Ascending aorta (tissue), 2 donors: ENCODE measurements at regions not wholly inside any gene's neighbourhood (a gene's known extent, or its start where the extent isn't known, plus 50 kb on each side); places are given as distances from the start of the nearest gene placed in this dataset.

Experiments
- DNase-seq, 2 donors: peaks; one replicate each; pipeline ENCODE4 v3.0.0-alpha.2; 2019; ENCODE audit warnings: low spot score in 2 of 2
- H3K27ac ChIP-seq, 2 donors: fragments of 200-600 bp; sonication (generic); one replicate each; pipeline ENCODE4 v1.5.1; 2016 to 2017; ENCODE audit warnings: mild to moderate bottlenecking in 1 of 2
- H3K27me3 ChIP-seq: fragments of 200-600 bp; sonication (generic); one replicate; pipeline ENCODE4 v1.5.1; 2017
- H3K36me3 ChIP-seq, 2 donors: fragments of 200-600 bp; sonication (generic); one replicate each; pipeline ENCODE4 v1.5.1; 2016
- H3K4me1 ChIP-seq, 2 donors: fragments of 200-600 bp; sonication (generic); one replicate each; pipeline ENCODE4 v1.5.1; 2016 to 2017; ENCODE audit warnings: mild to moderate bottlenecking in 1 of 2
- H3K4me3 ChIP-seq, 2 donors: fragments of 200-600 bp; sonication (generic); one replicate each; pipeline ENCODE4 v1.5.1; 2016 to 2017; ENCODE audit warnings: mild to moderate bottlenecking in 1 of 2
- H3K9me3 ChIP-seq, 2 donors: fragments of 200-600 bp; sonication (generic); one replicate each; pipeline ENCODE4 v1.5.1; 2016
- CTCF ChIP-seq, 3 experiments: fragments of 200-600 bp in 2 of 3; fragments of 450-650 bp in 1 of 3; sonication (generic) in 2 of 3; IDR thresholded peaks; one replicate each; pipeline ENCODE4 v1.5.1; 2016 to 2019; ENCODE audit warnings: antibody characterized with exemption in 3 of 3, mild to moderate bottlenecking in 1 of 3, moderate library complexity in 1 of 3
- intact Hi-C: fragments of 100-400 bp; cut with DNase I; formaldehyde crosslinking; loops from one replicate; pipeline ENCODE4 v1.15.1; 2023

- H3K4me3 ChIP-seq = no peak overlapping the region
- peaks cover 0 to 4% of the 10 kb centered on the region in 2 donors for H3K9me3 ChIP-seq
- no peak for TF ChIP-seq CTCF (IDR thresholded peaks at IDR 0.05)
- intact Hi-C loops = no loop called here
- no peaks in the 10 kb centered on the region for H3K4me1 ChIP-seq
- H3K27ac ChIP-seq = no peak overlapping the region
- no peaks in the 10 kb centered on the region for H3K27me3 ChIP-seq
- H3K36me3 ChIP-seq = no peaks in the 10 kb centered on the region
- no peak for DNase-seq
Measured at GRCh38 chr10:23951841-23952240, 257.1 kb upstream of the KIAA1217 start.

GRCh38 chr10:23955456-23956225, 253.3 kb upstream of the KIAA1217 start:
- no peak for DNase-seq
- intact Hi-C loops = no loop called here
- no peaks in the 10 kb centered on the region for H3K36me3 ChIP-seq
- no peak overlapping the region for H3K27ac ChIP-seq
- H3K4me1 ChIP-seq = no peaks in the 10 kb centered on the region
- no peak overlapping the region for H3K4me3 ChIP-seq
- no peak for TF ChIP-seq CTCF (IDR thresholded peaks at IDR 0.05)
- no peaks in the 10 kb centered on the region for H3K27me3 ChIP-seq
- H3K9me3 ChIP-seq = peaks cover 0 to 4% of the 10 kb centered on the region in 2 donors

GRCh38 chr10:23965123-23965522, 243.8 kb upstream of the KIAA1217 start:
- H3K36me3 ChIP-seq = no peaks in the 10 kb centered on the region
- no peaks in the 10 kb centered on the region for H3K9me3 ChIP-seq
- H3K4me1 ChIP-seq = no peaks in the 10 kb centered on the region
- no peak overlapping the region for H3K27ac ChIP-seq
- no peak for TF ChIP-seq CTCF (IDR thresholded peaks at IDR 0.05)
- no peak for DNase-seq
- H3K27me3 ChIP-seq = no peaks in the 10 kb centered on the region
- no peak overlapping the region for H3K4me3 ChIP-seq
- intact Hi-C loops = no loop called here

DNA sequence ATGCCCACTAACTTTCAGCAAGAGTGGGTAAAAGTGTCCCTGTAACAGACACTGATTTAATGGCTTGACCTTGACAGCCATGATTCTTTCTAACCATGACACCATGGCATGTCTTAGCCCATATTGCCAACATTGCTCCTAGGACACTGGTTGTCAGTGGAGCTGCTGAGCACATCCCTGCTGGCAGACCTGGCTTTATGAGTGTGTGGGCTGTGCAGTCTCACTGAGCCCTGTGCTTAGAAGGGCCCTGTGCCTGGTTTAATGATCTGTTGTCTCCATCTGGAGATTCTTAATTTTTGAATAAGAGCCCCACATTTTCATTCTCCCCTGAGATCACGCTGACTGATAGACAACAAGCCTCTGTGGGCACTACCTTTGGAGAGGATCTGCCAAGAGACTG, 243.1 kb upstream of the KIAA1217 start:
- Histone ChIP-seq H3K4me3 (no peak overlapping the region), H3K36me3 (no peaks in the 10 kb centered on the region), H3K4me1 (no peaks in the 10 kb centered on the region), H3K27ac (no peak overlapping the region), H3K9me3 (no peaks in the 10 kb centered on the region), H3K27me3 (no peaks in the 10 kb centered on the region)
- TF ChIP-seq CTCF (IDR thresholded peaks at IDR 0.05) = no peak
- intact Hi-C loops = no loop called here
- no peak for DNase-seq

- Histone ChIP-seq H3K4me3 (no peak overlapping the region), H3K36me3 (no peaks in the 10 kb centered on the region), H3K27ac (no peak overlapping the region), H3K27me3 (no peaks in the 10 kb centered on the region), H3K4me1 (no peaks in the 10 kb centered on the region), H3K9me3 (no peaks in the 10 kb centered on the region)
- TF ChIP-seq CTCF (IDR thresholded peaks at IDR 0.05) = no peak
- intact Hi-C loops = no loop called here
- DNase-seq = no peak
Measured at GRCh38 chr10:23966504-23967051, 242.4 kb upstream of the KIAA1217 start.
